ENCODE measurements at regions not wholly inside any gene's neighbourhood (a gene's known extent, or its start where the extent isn't known, plus 50 kb on each side); places are given as distances from the start of the nearest gene placed in this dataset.

DNA sequence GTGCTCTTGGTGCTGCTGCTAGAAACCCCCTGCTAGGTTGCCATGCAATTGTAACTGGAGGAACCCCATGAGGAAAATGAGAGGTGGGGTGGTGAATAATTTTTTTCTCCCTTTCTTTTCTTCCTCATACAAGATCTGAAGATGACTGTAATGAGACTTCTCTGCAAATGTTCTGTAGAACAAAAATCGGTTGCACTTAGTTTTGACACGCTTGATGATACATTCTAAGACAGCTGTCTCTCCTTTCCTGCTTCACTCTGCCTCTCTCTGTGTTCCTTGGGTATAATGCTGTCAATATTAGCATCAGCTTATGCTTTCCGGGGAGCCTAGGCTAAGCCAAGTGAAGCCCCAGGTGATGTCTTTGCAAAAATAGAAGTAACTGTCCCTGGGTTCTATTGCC is 721.5 kb downstream of the POM121L12 start:
- no peak for DNase-seq (ENCODE audit: low read depth, low spot score)
- H3K4me1 ChIP-seq (ENCODE audit: control insufficient read depth, insufficient read depth, low read length) = no peaks in the 10 kb centered on the region
- H3K27me3 ChIP-seq (ENCODE audit: control insufficient read depth, insufficient read depth, low read length) = no peaks in the 10 kb centered on the region
- H3K4me3 ChIP-seq (ENCODE audit: low read depth in 2 of 2, low read length in 2 of 2) = no peak overlapping the region
- POLR2A ChIA-PET = no interaction called here
- no peaks in the 10 kb centered on the region for H3K9me3 ChIP-seq (ENCODE audit: control insufficient read depth, insufficient read depth, low read depth, low read length)
- H3K36me3 ChIP-seq (ENCODE audit: control insufficient read depth, insufficient read depth, low read length) = no peaks in the 10 kb centered on the region
- no TSS peak for BruUV-seq (replicated peaks)
- in situ Hi-C loops (cut with HindIII; ENCODE audit: low pct_unique_long_range_greater_than_20kb, low sequenced_read_pairs) = no loop called here
- no peak overlapping the region for H3K27ac ChIP-seq (ENCODE audit: low read length)
- CTCF ChIA-PET = no interaction called here
- no peak for TF ChIP-seq SIN3A (IDR thresholded peaks at IDR 0.05; ENCODE audit: borderline replicate concordance, insufficient read depth, low read depth, low read length)
- TF ChIP-seq, protein P1, sequence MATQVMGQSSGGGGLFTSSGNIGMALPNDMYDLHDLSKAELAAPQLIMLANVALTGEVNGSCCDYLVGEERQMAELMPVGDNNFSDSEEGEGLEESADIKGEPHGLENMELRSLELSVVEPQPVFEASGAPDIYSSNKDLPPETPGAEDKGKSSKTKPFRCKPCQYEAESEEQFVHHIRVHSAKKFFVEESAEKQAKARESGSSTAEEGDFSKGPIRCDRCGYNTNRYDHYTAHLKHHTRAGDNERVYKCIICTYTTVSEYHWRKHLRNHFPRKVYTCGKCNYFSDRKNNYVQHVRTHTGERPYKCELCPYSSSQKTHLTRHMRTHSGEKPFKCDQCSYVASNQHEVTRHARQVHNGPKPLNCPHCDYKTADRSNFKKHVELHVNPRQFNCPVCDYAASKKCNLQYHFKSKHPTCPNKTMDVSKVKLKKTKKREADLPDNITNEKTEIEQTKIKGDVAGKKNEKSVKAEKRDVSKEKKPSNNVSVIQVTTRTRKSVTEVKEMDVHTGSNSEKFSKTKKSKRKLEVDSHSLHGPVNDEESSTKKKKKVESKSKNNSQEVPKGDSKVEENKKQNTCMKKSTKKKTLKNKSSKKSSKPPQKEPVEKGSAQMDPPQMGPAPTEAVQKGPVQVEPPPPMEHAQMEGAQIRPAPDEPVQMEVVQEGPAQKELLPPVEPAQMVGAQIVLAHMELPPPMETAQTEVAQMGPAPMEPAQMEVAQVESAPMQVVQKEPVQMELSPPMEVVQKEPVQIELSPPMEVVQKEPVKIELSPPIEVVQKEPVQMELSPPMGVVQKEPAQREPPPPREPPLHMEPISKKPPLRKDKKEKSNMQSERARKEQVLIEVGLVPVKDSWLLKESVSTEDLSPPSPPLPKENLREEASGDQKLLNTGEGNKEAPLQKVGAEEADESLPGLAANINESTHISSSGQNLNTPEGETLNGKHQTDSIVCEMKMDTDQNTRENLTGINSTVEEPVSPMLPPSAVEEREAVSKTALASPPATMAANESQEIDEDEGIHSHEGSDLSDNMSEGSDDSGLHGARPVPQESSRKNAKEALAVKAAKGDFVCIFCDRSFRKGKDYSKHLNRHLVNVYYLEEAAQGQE (IDR thresholded peaks at IDR 0.05; ENCODE audit: insufficient read depth in 1 of 2, low read depth in 2 of 2, low read length in 1 of 2) = no peak
- TF ChIP-seq, protein P2, sequence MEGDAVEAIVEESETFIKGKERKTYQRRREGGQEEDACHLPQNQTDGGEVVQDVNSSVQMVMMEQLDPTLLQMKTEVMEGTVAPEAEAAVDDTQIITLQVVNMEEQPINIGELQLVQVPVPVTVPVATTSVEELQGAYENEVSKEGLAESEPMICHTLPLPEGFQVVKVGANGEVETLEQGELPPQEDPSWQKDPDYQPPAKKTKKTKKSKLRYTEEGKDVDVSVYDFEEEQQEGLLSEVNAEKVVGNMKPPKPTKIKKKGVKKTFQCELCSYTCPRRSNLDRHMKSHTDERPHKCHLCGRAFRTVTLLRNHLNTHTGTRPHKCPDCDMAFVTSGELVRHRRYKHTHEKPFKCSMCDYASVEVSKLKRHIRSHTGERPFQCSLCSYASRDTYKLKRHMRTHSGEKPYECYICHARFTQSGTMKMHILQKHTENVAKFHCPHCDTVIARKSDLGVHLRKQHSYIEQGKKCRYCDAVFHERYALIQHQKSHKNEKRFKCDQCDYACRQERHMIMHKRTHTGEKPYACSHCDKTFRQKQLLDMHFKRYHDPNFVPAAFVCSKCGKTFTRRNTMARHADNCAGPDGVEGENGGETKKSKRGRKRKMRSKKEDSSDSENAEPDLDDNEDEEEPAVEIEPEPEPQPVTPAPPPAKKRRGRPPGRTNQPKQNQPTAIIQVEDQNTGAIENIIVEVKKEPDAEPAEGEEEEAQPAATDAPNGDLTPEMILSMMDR (IDR thresholded peaks at IDR 0.05) = no peak
- no peak for TF ChIP-seq POLR2AphosphoS5 (IDR thresholded peaks at IDR 0.05; ENCODE audit: low read depth, low read length)
- TF ChIP-seq TCF7L2 (IDR thresholded peaks at IDR 0.05; ENCODE audit: low read depth, low read length) = no peak
- ATAC-seq = no peak
- intact Hi-C loops (cut with micrococcal nuclease; ENCODE audit: unreplicated experiment) = no loop called here

DNA sequence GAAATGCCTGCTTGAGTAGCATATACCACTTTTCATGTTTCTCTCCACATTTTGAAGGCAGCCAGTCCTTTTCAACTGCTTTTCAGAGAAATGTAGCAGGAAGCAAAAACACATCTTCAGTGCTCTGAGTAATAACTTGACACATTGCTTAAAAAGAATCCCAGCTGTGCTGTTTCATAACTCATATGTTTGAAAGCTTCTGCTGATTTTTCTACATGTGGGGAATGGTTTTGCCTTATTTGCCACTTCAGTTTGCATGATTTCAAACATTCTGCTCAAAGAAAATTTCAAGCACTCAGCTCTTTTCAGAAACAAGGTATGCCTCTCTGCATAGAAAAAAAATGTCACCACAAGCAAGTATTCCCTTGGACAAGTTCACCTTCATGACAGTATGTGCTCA is 732.8 kb downstream of the POM121L12 start:
- no peak for ATAC-seq
- CTCF ChIA-PET = no interaction called here
- POLR2A ChIA-PET = no interaction called here
- Histone ChIP-seq H3K27ac (ENCODE audit: low read length) (no peak overlapping the region), H3K9me3 (ENCODE audit: control insufficient read depth, insufficient read depth, low read depth, low read length) (no peaks in the 10 kb centered on the region), H3K27me3 (ENCODE audit: control insufficient read depth, insufficient read depth, low read length) (no peaks in the 10 kb centered on the region), H3K36me3 (ENCODE audit: control insufficient read depth, insufficient read depth, low read length) (no peaks in the 10 kb centered on the region), H3K4me1 (ENCODE audit: control insufficient read depth, insufficient read depth, low read length) (no peaks in the 10 kb centered on the region), H3K4me3 (ENCODE audit: low read depth in 2 of 2, low read length in 2 of 2) (no peak overlapping the region)
- no TSS peak for BruUV-seq (replicated peaks)
- in situ Hi-C loops (cut with HindIII; ENCODE audit: low pct_unique_long_range_greater_than_20kb, low sequenced_read_pairs) (no loop called here), intact Hi-C loops (cut with micrococcal nuclease; ENCODE audit: unreplicated experiment) (no loop called here)
- no peak for DNase-seq (ENCODE audit: low read depth, low spot score)
- TF ChIP-seq, protein P1 (IDR thresholded peaks at IDR 0.05; ENCODE audit: insufficient read depth in 1 of 2, low read depth in 2 of 2, low read length in 1 of 2) = no peak
- TF ChIP-seq TCF7L2 (IDR thresholded peaks at IDR 0.05; ENCODE audit: low read depth, low read length) = no peak
- TF ChIP-seq SIN3A (IDR thresholded peaks at IDR 0.05; ENCODE audit: borderline replicate concordance, insufficient read depth, low read depth, low read length) = no peak
- TF ChIP-seq POLR2AphosphoS5 (IDR thresholded peaks at IDR 0.05; ENCODE audit: low read depth, low read length) = no peak
- TF ChIP-seq, protein P2 (IDR thresholded peaks at IDR 0.05) = no peak
